HCT116 (cell line): ENCODE measurements at regions not wholly inside any gene's neighbourhood (a gene's known extent, or its start where the extent isn't known, plus 50 kb on each side); places are given as distances from the start of the nearest gene placed in this dataset.

Experiments used
- ATAC-seq: fragments of 200-7000 bp; cut with Tn5 transposase; 2 replicates; pipeline ENCODE4 v1.9.1; 2020; ENCODE audit warnings: mild to moderate bottlenecking, moderate library complexity
- BruUV-seq: library from RNA; stranded (reverse); fragments of 400-500 nt; replicated peaks from 2 replicates; lab custom pipeline; 2021; lab: Mats Ljungman, UMichigan
- CTCF ChIA-PET: fragments of 300-600 bp; sonication (Branson Sonifier 250); formaldehyde crosslinking; loops from one replicate; lab custom pipeline; 2021; ENCODE audit warnings: antibody characterized with exemption; lab: Charles Lee
- POLR2A ChIA-PET: fragments of 300-600, 350-600 bp; sonication (Branson Sonifier 250); formaldehyde crosslinking; loops from one replicate; lab custom pipeline; 2021; ENCODE audit warnings: antibody characterized with exemption; lab: Charles Lee
- RAD21 ChIA-PET, 2 experiments: fragments of 300-600 bp; sonication (Branson Sonifier 250); formaldehyde crosslinking; loops; one replicate each; lab custom pipeline; 2023; ENCODE audit warnings: low total read pairs in 2 of 2; ENCODE audit not compliant: uncharacterized antibody in 2 of 2, unreplicated experiment in 2 of 2, low non-redundant PET in 1 of 2; lab: Charles Lee
- DNase-seq: peaks from one replicate; pipeline ENCODE4 v3.0.0-alpha.2; 2010; ENCODE audit warnings: low read depth, low spot score
- H2AFZ ChIP-seq: fragments of 200-600 bp; shearing (Covaris generic), sonication (generic); 2 replicates; pipeline ENCODE4 v1.6.1; 2017; ENCODE audit warnings: low read depth, mixed run types, mixed read lengths, antibody characterized with exemption, low read length; ENCODE audit not compliant: poor library complexity, severe bottlenecking
- H3K27ac ChIP-seq: 2 replicates; pipeline ENCODE4 v1.5.1; 2012; ENCODE audit warnings: low read depth, low read length
- H3K27me3 ChIP-seq: fragments of 200-600 bp; sonication (generic); 2 replicates; pipeline ENCODE4 v1.6.1; 2016; ENCODE audit warnings: mixed run types, low read length, mixed read lengths; ENCODE audit not compliant: insufficient read depth
- H3K36me3 ChIP-seq, 2 experiments: fragments of 200-500 bp in 1 of 2; fragments of 200-600 bp in 1 of 2; sonication (Bioruptor generic) in 1 of 2; sonication (generic) in 1 of 2; 2 replicates each; pipeline versions ENCODE4 v1.5.1 to v1.6.1; 2014 to 2016; ENCODE audit warnings: low read length in 2 of 2, inconsistent platforms in 1 of 2, mixed read lengths in 1 of 2, mixed run types in 1 of 2; ENCODE audit not compliant: insufficient read depth in 2 of 2, control insufficient read depth in 1 of 2
- H3K4me1 ChIP-seq, 2 experiments: fragments of 200-600 bp in 1 of 2; sonication (generic) in 1 of 2; 2 replicates each; pipeline versions ENCODE4 v1.5.1 to v1.6.1; 2012 to 2017; ENCODE audit warnings: low read length in 2 of 2, inconsistent platforms in 1 of 2, mild to moderate bottlenecking in 1 of 2, mixed read lengths in 1 of 2, mixed run types in 1 of 2, moderate library complexity in 1 of 2; ENCODE audit not compliant: insufficient read depth in 2 of 2, control insufficient read depth in 1 of 2
- H3K4me2 ChIP-seq: fragments of 200-600 bp; sonication (generic); 2 replicates; pipeline ENCODE4 v1.6.1; 2017; ENCODE audit warnings: mixed run types, low read length, mixed read lengths
- H3K4me3 ChIP-seq, 2 experiments: fragments of 200-600 bp in 1 of 2; sonication (generic) in 1 of 2; replicated peaks in 1 of 2; 2 replicates each; pipeline ENCODE4 v1.5.1; 2011 to 2016; ENCODE audit warnings: low read length in 2 of 2, control low read depth in 1 of 2, low read depth in 1 of 2, mild to moderate bottlenecking in 1 of 2, mixed read lengths in 1 of 2, mixed run types in 1 of 2
- H3K79me2 ChIP-seq: fragments of 200-600 bp; sonication (generic); 2 replicates; pipeline ENCODE4 v1.6.1; 2017; ENCODE audit warnings: mild to moderate bottlenecking, mixed run types, low read length, moderate library complexity, mixed read lengths; ENCODE audit not compliant: insufficient read depth
- H3K9ac ChIP-seq: fragments of 200-600 bp; sonication (generic); 2 replicates; pipeline ENCODE4 v1.6.1; 2016; ENCODE audit warnings: low read length, mixed read lengths
- H3K9me2 ChIP-seq: fragments of 200-600 bp; sonication (generic), shearing (Covaris generic); 2 replicates; pipeline ENCODE4 v1.6.1; 2017; ENCODE audit warnings: mixed run types, mild to moderate bottlenecking, moderate library complexity; ENCODE audit not compliant: insufficient read depth
- H3K9me3 ChIP-seq, 2 experiments: fragments of 200-500 bp in 1 of 2; fragments of 200-600 bp in 1 of 2; sonication (Bioruptor generic) in 1 of 2; sonication (generic) in 1 of 2; 2 replicates each; pipeline ENCODE4 v1.6.1; 2014 to 2017; ENCODE audit warnings: low read length in 2 of 2, mixed read lengths in 2 of 2, inconsistent platforms in 1 of 2, low read depth in 1 of 2, mild to moderate bottlenecking in 1 of 2, mixed run types in 1 of 2, moderate library complexity in 1 of 2; ENCODE audit not compliant: control insufficient read depth in 1 of 2, insufficient read depth in 1 of 2
- H4K20me1 ChIP-seq: fragments of 200-600 bp; sonication (generic), shearing (Covaris generic); 2 replicates; pipeline ENCODE4 v1.6.1; 2017; ENCODE audit warnings: mixed run types, mild to moderate bottlenecking, moderate library complexity; ENCODE audit not compliant: insufficient read depth
- CBX3 ChIP-seq: IDR thresholded peaks from 2 replicates; pipeline ENCODE4 v1.6.1; 2012; ENCODE audit warnings: low read depth
- CEBPB ChIP-seq: IDR thresholded peaks from 2 replicates; pipeline ENCODE4 v1.6.1; 2012; ENCODE audit warnings: low read depth
- ELF1 ChIP-seq: IDR thresholded peaks from 2 replicates; pipeline ENCODE4 v1.6.1; 2012; ENCODE audit warnings: low read depth, borderline replicate concordance
- EZH2 ChIP-seq: fragments of 200-600 bp; sonication (generic); IDR thresholded peaks from 2 replicates; pipeline ENCODE4 v1.6.1; 2017; ENCODE audit warnings: antibody characterized with exemption, mixed run types
- EZH2phosphoT487 ChIP-seq: fragments of 200-600 bp; IDR thresholded peaks from 2 replicates; pipeline ENCODE4 v1.6.1; 2018; ENCODE audit warnings: antibody characterized with exemption, borderline replicate concordance
- JUND ChIP-seq: IDR thresholded peaks from 2 replicates; pipeline ENCODE4 v1.6.1; 2012
- POLR2A ChIP-seq: IDR thresholded peaks from 2 replicates; pipeline ENCODE4 v1.7.0; 2011; ENCODE audit warnings: borderline replicate concordance; ENCODE audit not compliant: insufficient read depth, insufficient read length; ENCODE audit errors: extremely low read depth
- POLR2AphosphoS5 ChIP-seq: IDR thresholded peaks from 2 replicates; pipeline ENCODE4 v1.6.1; 2011; ENCODE audit warnings: mild to moderate bottlenecking, low read depth, low read length, moderate library complexity
- RAD21 ChIP-seq: IDR thresholded peaks from 2 replicates; pipeline ENCODE4 v1.6.1; 2012; ENCODE audit warnings: low read depth, mild to moderate bottlenecking
- SIN3A ChIP-seq: IDR thresholded peaks from 2 replicates; pipeline ENCODE4 v1.6.1; 2012; ENCODE audit warnings: low read depth
- SP1 ChIP-seq: IDR thresholded peaks from 2 replicates; pipeline ENCODE4 v1.6.1; 2012; ENCODE audit warnings: low read depth
- YY1 ChIP-seq: IDR thresholded peaks from 2 replicates; pipeline ENCODE4 v1.6.1; 2011; ENCODE audit warnings: low read length, low read depth, moderate library complexity, mild to moderate bottlenecking; ENCODE audit not compliant: insufficient replicate concordance; ENCODE audit errors: extremely low read depth
- ZFX ChIP-seq: fragments of 450-650 bp; IDR thresholded peaks from 2 replicates; pipeline ENCODE4 v1.6.1; 2017
- intact Hi-C: fragments of 100-400 bp; cut with micrococcal nuclease; formaldehyde crosslinking; loops from 2 replicates; pipeline ENCODE4 v1.10.0; 2022
- TF ChIP-seq, protein P1 (sequence below): IDR thresholded peaks from 2 replicates; pipeline ENCODE4 v1.6.1; 2012
- TF ChIP-seq, protein P2 (sequence below): IDR thresholded peaks from 2 replicates; pipeline ENCODE4 v1.6.1; 2012
- TF ChIP-seq, protein P3 (sequence below), 3 experiments: fragments of 200-600 bp in 1 of 3; sonication (generic) in 1 of 3; IDR thresholded peaks in 2 of 3; conservative IDR thresholded peaks in 1 of 3; 2 replicates each; pipeline ENCODE4 v1.5.1; 2012 to 2017; ENCODE audit warnings: low read depth in 2 of 3, low read length in 2 of 3, antibody characterized with exemption in 1 of 3, borderline replicate concordance in 1 of 3, control low read depth in 1 of 3, mild to moderate bottlenecking in 1 of 3, mixed read lengths in 1 of 3, mixed run types in 1 of 3, moderate library complexity in 1 of 3; ENCODE audit not compliant: insufficient read depth in 1 of 3
- TF ChIP-seq, protein P4 (sequence below): IDR thresholded peaks from 2 replicates; pipeline ENCODE4 v1.6.1; 2012; ENCODE audit warnings: low read depth

DNA sequence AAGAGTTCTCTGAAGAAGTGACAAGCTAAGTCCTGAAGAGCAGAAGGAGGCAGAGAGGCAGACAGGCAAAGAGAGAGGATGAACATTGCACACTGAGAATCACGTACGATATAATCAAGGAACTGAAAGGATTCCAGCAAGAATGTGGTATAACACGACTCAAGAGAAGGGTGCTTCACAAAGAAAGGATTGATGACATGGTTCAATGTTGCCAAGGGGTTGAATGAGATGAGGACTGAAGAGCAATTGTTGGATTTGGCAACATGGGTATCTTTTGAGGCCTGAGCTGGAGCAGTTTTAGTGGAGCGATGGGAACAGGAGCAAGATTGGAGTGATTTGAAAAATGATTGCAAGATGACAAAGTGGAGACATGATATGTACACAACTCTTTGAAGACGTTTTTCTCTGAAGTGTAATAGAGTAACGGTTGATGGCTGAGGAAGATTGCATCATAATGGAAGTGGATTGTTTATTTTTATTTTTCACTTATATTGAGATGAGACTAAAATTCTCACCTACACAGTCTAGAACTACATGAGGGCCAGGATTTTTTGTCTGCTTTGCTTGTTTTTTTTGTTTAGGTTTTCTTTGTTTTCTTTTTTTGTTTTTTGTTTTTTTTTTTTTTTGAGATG lies 1049.9 kb upstream of the WWC1 start:
- H3K9ac ChIP-seq: no peak overlapping the region
- intact Hi-C loops: no loop called here
- RAD21 ChIA-PET: no interaction called here
- DNase-seq (no peak), ATAC-seq (no peak)
- CTCF ChIA-PET: no interaction called here
- no peaks in the 10 kb centered on the region for H3K79me2 ChIP-seq
- H2AFZ ChIP-seq: no peak overlapping the region
- no peaks in the 10 kb centered on the region for H3K27me3 ChIP-seq
- TF ChIP-seq, protein P1, sequence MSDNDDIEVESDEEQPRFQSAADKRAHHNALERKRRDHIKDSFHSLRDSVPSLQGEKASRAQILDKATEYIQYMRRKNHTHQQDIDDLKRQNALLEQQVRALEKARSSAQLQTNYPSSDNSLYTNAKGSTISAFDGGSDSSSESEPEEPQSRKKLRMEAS: no peak
- TF ChIP-seq, protein P2, sequence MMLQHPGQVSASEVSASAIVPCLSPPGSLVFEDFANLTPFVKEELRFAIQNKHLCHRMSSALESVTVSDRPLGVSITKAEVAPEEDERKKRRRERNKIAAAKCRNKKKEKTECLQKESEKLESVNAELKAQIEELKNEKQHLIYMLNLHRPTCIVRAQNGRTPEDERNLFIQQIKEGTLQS: no peak
- no peak for TF ChIP-seq CEBPB
- TF ChIP-seq EZH2phosphoT487: no peak
- no peak for TF ChIP-seq EZH2
- TF ChIP-seq, protein P3, sequence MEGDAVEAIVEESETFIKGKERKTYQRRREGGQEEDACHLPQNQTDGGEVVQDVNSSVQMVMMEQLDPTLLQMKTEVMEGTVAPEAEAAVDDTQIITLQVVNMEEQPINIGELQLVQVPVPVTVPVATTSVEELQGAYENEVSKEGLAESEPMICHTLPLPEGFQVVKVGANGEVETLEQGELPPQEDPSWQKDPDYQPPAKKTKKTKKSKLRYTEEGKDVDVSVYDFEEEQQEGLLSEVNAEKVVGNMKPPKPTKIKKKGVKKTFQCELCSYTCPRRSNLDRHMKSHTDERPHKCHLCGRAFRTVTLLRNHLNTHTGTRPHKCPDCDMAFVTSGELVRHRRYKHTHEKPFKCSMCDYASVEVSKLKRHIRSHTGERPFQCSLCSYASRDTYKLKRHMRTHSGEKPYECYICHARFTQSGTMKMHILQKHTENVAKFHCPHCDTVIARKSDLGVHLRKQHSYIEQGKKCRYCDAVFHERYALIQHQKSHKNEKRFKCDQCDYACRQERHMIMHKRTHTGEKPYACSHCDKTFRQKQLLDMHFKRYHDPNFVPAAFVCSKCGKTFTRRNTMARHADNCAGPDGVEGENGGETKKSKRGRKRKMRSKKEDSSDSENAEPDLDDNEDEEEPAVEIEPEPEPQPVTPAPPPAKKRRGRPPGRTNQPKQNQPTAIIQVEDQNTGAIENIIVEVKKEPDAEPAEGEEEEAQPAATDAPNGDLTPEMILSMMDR (IDR thresholded peaks at IDR 0.05 in 2 of 3, conservative IDR thresholded peaks at IDR 0.05 in 1 of 3; ENCODE audit: borderline replicate concordance in 1 of 3, insufficient read depth in 1 of 3, low read depth in 2 of 3, low read length in 2 of 3): no peak
- TF ChIP-seq, protein P4, sequence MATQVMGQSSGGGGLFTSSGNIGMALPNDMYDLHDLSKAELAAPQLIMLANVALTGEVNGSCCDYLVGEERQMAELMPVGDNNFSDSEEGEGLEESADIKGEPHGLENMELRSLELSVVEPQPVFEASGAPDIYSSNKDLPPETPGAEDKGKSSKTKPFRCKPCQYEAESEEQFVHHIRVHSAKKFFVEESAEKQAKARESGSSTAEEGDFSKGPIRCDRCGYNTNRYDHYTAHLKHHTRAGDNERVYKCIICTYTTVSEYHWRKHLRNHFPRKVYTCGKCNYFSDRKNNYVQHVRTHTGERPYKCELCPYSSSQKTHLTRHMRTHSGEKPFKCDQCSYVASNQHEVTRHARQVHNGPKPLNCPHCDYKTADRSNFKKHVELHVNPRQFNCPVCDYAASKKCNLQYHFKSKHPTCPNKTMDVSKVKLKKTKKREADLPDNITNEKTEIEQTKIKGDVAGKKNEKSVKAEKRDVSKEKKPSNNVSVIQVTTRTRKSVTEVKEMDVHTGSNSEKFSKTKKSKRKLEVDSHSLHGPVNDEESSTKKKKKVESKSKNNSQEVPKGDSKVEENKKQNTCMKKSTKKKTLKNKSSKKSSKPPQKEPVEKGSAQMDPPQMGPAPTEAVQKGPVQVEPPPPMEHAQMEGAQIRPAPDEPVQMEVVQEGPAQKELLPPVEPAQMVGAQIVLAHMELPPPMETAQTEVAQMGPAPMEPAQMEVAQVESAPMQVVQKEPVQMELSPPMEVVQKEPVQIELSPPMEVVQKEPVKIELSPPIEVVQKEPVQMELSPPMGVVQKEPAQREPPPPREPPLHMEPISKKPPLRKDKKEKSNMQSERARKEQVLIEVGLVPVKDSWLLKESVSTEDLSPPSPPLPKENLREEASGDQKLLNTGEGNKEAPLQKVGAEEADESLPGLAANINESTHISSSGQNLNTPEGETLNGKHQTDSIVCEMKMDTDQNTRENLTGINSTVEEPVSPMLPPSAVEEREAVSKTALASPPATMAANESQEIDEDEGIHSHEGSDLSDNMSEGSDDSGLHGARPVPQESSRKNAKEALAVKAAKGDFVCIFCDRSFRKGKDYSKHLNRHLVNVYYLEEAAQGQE: no peak
- no peak for TF ChIP-seq RAD21
- no peak for TF ChIP-seq POLR2AphosphoS5
- TF ChIP-seq POLR2A: no peak
- TF ChIP-seq SIN3A: no peak
- no peak for TF ChIP-seq YY1
- no peak for TF ChIP-seq ZFX
- no peak for TF ChIP-seq JUND
- TF ChIP-seq SP1: no peak
- TF ChIP-seq CBX3: no peak
- TF ChIP-seq ELF1: no peak
- no peaks in the 10 kb centered on the region for H3K9me2 ChIP-seq
- no TSS peak for BruUV-seq
- H3K4me1 ChIP-seq: no peaks in the 10 kb centered on the region
- POLR2A ChIA-PET: no interaction called here
- no peak overlapping the region for H3K4me2 ChIP-seq
- no peaks in the 10 kb centered on the region for H3K36me3 ChIP-seq
- H3K27ac ChIP-seq: no peak overlapping the region
- no peaks in the 10 kb centered on the region for H4K20me1 ChIP-seq
- H3K9me3 ChIP-seq: peaks cover 0 to 12% of the 10 kb centered on the region in 2 experiments; a peak in 2 of 4 replicates
- no peak overlapping the region for H3K4me3 ChIP-seq
